Erythroblast (primary cell): ENCODE measurements at regions not wholly inside any gene's neighbourhood (a gene's known extent, or its start where the extent isn't known, plus 50 kb on each side); places are given as distances from the start of the nearest gene placed in this dataset.

Experiments
- GATA1 ChIP-seq: IDR thresholded peaks from 2 replicates; pipeline ENCODE4 v1.6.1; 2011; ENCODE audit warnings: low read depth, mild to moderate bottlenecking, control low read depth, low read length, moderate library complexity
- POLR2A ChIP-seq: IDR thresholded peaks from 2 replicates; pipeline ENCODE4 v1.6.1; 2011; ENCODE audit warnings: mild to moderate bottlenecking, low read length

- TF ChIP-seq POLR2A (no peak), GATA1 (no peak)
These were observed 214.0 kb upstream of the MAST4 start for GRCh38 chr5:66382152-66382551.
